ENCODE measurements at regions not wholly inside any gene's neighbourhood (a gene's known extent, or its start where the extent isn't known, plus 50 kb on each side); places are given as distances from the start of the nearest gene placed in this dataset.

- no peak for DNase-seq (ENCODE audit: low read depth)
Observed at GRCh38 chr11:123378096-123378495, 52.0 kb upstream of the GRAMD1B start.

DNA sequence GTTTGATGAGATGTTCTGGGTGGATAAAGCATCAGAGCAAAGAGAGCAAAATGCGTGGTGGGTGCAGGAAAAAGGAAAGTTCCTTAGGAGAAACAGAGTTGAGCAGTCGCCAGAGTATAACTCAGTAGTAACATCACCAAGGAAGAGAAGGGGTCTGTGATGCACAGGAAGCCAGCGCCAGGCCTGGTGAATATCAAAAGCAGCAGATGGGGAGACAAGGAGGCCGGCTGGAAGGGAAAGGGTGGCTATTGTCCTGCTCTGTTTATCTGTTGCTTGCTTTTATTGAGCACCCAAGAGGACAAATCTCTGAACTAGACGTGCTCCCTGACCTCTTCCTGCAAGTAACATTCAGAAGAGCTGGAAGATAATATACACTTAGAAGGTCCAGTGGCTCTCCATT lies 52.7 kb upstream of the GRAMD1B start:
- no peak for DNase-seq (ENCODE audit: low read depth)

DNA sequence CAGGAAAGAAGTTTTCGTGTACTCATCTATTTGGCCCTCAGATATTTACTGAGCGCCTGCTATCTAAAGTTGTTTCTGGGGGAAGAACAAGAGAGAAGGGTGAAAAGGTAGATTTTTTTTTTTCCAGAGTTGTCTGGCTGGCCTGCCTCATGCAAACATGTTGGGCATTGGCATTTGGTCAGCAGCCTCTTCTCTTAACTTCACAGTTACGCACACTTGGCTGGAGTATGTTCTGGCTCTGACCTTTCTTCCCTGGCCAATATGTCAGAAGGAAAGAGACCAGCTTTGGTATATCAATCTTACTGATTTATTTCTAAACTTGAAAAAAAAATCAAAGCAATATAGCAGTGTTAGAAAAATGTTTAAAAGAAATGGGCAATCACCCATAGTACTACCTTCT lies 54.2 kb upstream of the GRAMD1B start:
- DNase-seq (ENCODE audit: low read depth): no peak

DNA sequence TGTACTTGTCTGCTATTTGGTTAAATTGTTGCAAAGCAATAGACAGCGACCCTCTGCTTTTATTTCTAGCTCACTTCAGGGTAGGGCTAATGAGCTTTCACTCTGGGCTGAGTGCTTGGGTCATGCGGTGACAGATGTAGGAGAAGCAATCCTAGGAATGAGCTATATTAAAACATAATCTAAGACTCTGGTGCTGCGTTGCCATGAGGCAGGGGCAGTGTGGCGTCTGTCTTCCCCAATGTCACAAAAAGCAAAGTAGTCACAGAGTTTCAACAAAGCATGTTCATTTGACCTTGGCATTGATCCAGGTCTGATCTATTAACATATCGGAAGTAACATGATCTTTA lies 55.5 kb upstream of the GRAMD1B start:
- no peak for DNase-seq (ENCODE audit: low read depth)

DNA sequence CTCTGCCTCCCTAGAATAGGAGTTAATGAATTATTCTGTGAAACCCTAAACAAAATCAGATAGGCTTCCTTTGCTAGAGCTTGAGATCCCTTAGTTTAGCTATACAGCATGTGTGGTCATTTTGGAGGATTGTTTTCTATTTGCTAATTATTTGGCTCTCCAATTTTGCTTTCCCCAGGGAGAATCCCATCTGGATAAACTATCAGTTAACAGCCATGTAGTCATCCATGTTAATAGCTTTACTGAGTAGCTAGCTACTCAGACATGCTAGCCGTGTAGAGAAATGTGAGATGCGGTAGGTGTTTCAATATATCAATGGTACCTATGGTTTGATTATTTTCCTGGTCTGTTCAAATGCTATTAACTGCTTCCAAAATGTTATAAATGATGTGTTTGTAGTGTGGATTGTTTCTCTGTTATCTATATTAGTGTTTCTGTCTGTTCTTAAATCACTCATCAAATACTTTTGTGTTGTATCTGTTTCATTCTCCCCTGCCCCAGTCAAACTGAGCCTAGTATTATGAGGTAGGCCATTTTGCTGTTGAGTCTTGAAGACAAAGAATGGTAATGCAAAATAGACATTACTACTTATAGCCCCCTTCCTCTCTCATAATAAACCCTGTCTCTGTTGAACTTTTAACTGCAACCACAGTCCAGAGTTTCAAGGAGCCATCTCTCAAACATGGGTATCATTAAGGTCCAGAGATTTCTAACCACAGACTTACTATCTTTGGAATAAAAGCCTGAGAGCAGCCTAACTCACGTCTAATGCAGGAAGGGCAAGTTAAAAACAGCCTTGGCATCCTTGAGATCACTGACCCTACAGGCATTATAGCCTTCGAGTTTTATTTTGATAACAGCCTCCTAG lies 56.1 kb upstream of the GRAMD1B start:
- no peak for DNase-seq (ENCODE audit: low read depth)

GRCh38 chr11:123371506-123372297 lies 58.4 kb upstream of the GRAMD1B start:
- DNase-seq (ENCODE audit: low read depth): no peak

GRCh38 chr11:123366924-123367323 lies 63.1 kb upstream of the GRAMD1B start:
- DNase-seq (ENCODE audit: low read depth): no peak

DNA sequence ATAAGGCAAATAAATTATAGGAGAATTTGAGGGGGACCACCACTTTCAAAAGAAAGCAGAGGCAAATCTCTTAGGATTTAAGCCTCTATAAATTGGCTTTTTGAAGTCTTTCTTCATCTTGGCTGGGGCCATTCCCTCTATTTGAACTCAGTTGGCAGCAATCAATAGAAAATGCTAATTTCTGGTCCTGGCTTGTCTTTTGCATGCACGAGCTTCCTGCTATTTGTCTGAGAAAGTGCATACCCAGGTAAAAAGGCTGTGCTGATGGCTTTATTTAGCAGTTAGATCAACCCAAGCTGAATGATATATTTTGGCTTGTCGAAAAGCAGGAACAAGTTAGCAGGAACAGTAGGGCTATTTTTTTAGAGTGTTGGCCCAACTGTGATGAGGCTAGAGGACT lies 64.1 kb upstream of the GRAMD1B start:
- no peak for DNase-seq (ENCODE audit: low read depth)

- DNase-seq (ENCODE audit: low read depth): no peak
Observed at GRCh38 chr11:123364080-123364479, 66.0 kb upstream of the GRAMD1B start.

- no peak for DNase-seq (ENCODE audit: low read depth)
Observed at GRCh38 chr11:123363556-123363955, 66.5 kb upstream of the GRAMD1B start.

- DNase-seq (ENCODE audit: low read depth): no peak
Observed at GRCh38 chr11:123362941-123363340, 67.1 kb upstream of the GRAMD1B start.

DNA sequence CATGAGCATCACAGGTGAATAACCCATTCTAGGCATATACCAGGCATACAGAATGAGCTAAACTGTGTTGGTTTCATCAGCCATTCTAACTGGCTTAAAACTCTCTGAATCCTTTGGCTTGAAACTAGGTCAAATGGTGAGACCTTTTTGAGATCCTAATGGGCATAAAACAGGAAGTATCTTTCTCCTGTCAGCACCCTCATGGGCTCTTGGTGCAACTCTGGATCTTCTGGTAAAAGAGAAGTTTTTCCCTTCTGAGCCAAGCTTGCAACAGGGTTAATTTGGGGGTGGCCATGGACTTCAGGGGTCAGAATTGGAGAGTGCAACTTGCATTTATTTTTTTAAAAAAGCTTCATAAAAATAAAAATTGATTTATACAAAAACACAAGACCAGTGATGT lies 67.9 kb upstream of the GRAMD1B start:
- no peak for DNase-seq (ENCODE audit: low read depth)

DNA sequence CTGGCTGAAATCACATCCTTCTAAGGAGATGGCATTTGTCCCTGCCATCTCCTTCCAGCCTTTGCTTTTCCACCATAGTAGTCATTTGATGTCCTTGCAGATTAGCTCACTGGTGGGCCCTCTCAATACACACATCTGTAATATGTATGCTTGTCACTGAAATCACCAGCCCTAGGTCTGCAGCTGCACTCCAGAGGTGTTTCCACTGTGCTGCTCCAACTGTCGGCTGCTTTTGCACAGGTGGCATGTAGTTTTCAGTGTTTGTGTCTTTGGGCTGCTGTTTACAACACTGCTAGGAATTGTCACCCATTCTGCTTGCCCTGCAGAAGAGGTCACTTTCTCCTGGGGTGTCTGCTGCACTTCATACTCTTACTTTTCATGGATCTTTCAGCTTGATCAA lies 69.0 kb upstream of the GRAMD1B start:
- DNase-seq (ENCODE audit: low read depth): no peak

- DNase-seq (ENCODE audit: low read depth): no peak
Observed at GRCh38 chr11:123360267-123360936, 69.7 kb upstream of the GRAMD1B start.

- no peak for DNase-seq (ENCODE audit: low read depth)
Observed at GRCh38 chr11:123357990-123358827, 71.9 kb upstream of the GRAMD1B start.

GRCh38 chr11:123357353-123357989 lies 72.6 kb upstream of the GRAMD1B start:
- DNase-seq (ENCODE audit: low read depth): no peak

- no peak for DNase-seq (ENCODE audit: low read depth)
Observed at GRCh38 chr11:123356539-123356938, 73.5 kb upstream of the GRAMD1B start.

DNA sequence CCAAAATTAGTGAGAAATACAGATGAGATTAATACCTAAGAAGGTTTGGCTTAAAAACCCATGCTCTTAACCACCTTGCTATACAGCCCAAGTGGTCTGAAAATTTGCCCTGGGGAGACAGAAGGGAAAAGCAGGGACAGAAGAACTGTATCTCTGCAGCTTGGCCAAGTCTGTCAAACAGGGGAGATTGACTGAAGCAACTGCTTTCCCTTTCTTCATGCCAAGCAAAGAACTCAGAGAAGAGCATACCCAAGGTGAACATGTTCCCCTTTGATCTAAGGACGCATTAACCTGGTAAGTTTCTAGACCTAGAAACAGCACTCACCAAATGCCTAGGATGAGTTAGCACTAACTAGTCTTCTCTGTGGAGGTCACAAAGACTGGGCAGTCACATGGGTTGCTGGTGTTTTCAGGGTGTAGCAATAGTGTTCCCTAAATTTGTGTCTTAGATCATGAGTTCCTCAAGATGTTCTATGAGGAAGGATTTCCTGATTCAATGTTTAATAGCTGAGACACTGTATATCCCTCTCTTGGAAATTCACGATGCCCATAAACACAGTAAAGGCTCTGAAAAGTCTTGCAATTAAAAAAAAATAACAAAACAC lies 75.6 kb upstream of the GRAMD1B start:
- no peak for DNase-seq (ENCODE audit: low read depth)

DNA sequence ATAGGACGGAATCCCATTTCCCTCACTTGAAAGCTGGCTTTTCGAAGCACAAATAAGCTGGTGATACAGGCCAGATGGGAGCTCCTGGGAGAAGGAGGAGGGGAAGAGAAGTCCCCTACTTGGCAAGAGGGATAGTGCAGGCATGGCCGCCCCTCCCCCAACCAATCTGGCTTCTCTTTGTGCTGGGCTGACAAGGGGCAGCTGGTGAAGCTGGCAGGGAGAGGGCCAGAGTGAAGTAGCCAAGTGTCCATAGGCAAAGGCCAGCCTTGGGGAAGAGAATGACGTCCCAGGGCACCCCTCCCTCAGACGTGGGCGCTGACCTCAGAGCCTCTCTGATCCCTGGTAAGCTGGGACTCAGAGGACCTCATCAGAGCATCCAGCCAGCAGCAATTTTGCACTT lies 78.7 kb upstream of the GRAMD1B start:
- DNase-seq (ENCODE audit: low read depth): no peak

GRCh38 chr11:123349382-123349781 lies 80.7 kb upstream of the GRAMD1B start:
- DNase-seq (ENCODE audit: low read depth): no peak

DNA sequence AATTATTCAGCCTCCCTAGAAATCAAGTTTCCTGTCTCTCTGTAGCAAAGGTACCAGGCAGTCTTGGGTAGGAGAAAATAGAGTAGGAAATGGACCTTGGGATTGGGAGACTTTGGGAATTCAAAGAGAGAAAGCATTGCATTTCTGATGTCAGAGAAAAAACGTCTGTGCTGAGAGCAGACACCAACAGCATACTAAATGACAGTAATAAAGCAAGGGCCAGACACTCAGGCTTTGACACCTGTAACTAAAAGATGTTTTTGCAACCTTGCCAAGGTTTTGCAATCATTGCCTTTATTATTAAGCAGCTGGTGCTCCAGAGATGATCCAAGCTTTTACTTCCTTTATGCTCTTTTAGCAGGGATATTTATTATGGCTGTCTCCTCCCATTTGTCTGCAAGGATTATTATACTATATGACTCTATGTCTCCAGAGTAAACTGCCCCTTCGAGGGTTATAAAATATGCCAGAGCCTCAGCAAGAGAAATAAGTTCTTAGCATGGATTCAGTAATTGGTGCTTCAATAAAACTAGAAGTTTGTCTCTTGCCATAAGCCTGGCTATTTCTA lies 85.2 kb upstream of the GRAMD1B start:
- no peak for DNase-seq (ENCODE audit: low read depth)
